ENCODE measurements at regions not wholly inside any gene's neighbourhood (a gene's known extent, or its start where the extent isn't known, plus 50 kb on each side); places are given as distances from the start of the nearest gene placed in this dataset.

- no peak for DNase-seq
These were observed 145.3 kb downstream of the FAM83B start for GRCh38 chr6:54991761-54992330.

- no peak for DNase-seq
These were observed 146.2 kb downstream of the FAM83B start for GRCh38 chr6:54992789-54993188.

GRCh38 chr6:54993294-54993693 lies 146.7 kb downstream of the FAM83B start:
- no peak for DNase-seq

- DNase-seq, result no peak
These were observed 147.4 kb downstream of the FAM83B start for GRCh38 chr6:54993948-54994347.

- no peak for DNase-seq
These were observed 152.0 kb downstream of the FAM83B start for GRCh38 chr6:54998576-54998975.

GRCh38 chr6:55003719-55004430 lies 157.3 kb downstream of the FAM83B start:
- no peak for DNase-seq

- DNase-seq, result no peak
These were observed 162.6 kb downstream of the FAM83B start for GRCh38 chr6:55009131-55009530.

GRCh38 chr6:55011034-55011433 lies 163.3 kb upstream of the HCRTR2 start:
- DNase-seq, result no peak

GRCh38 chr6:55012454-55012853 lies 161.9 kb upstream of the HCRTR2 start:
- DNase-seq, result no peak

GRCh38 chr6:55014321-55015088 lies 159.8 kb upstream of the HCRTR2 start:
- no peak for DNase-seq

GRCh38 chr6:55016261-55016660 lies 158.1 kb upstream of the HCRTR2 start:
- DNase-seq, result no peak

- no peak for DNase-seq
These were observed 156.6 kb upstream of the HCRTR2 start for GRCh38 chr6:55017555-55018300.

GRCh38 chr6:55019591-55019990 lies 154.7 kb upstream of the HCRTR2 start:
- no peak for DNase-seq

GRCh38 chr6:55023230-55023629 lies 151.1 kb upstream of the HCRTR2 start:
- DNase-seq, result no peak

- DNase-seq, result no peak
These were observed 141.2 kb upstream of the HCRTR2 start for GRCh38 chr6:55033016-55033546.

GRCh38 chr6:55034752-55035151 lies 139.6 kb upstream of the HCRTR2 start:
- no peak for DNase-seq

- DNase-seq, result no peak
These were observed 134.0 kb upstream of the HCRTR2 start for GRCh38 chr6:55040102-55040848.

GRCh38 chr6:55046869-55047422 lies 127.4 kb upstream of the HCRTR2 start:
- no peak for DNase-seq

GRCh38 chr6:55047451-55048044 lies 126.8 kb upstream of the HCRTR2 start:
- no peak for DNase-seq

GRCh38 chr6:55049866-55050265 lies 124.4 kb upstream of the HCRTR2 start:
- DNase-seq, result no peak

GRCh38 chr6:55052846-55053245 lies 121.5 kb upstream of the HCRTR2 start:
- DNase-seq, result no peak

GRCh38 chr6:55058682-55059081 lies 115.6 kb upstream of the HCRTR2 start:
- no peak for DNase-seq
